D721Med (cell line): ENCODE measurements at regions not wholly inside any gene's neighbourhood (a gene's known extent, or its start where the extent isn't known, plus 50 kb on each side); places are given as distances from the start of the nearest gene placed in this dataset.
A peak's percentile ranks its signal among the peaks of the same experiment; 100 is the strongest.

Experiments
- DNase-seq: peaks from one replicate; pipeline ENCODE4 v3.0.0; 2011; ENCODE audit warnings: low spot score; ENCODE audit not compliant: insufficient read length
- FAIRE-seq: peaks from 2 replicates; lab custom pipeline; 2011; peaks lifted over from hg19 to GRCh38; lab: Jason Lieb, UNC
- CTCF ChIP-seq: IDR thresholded peaks from 2 replicates; pipeline ENCODE4 v1.5.1; 2012; ENCODE audit warnings: mild to moderate bottlenecking, control low read depth; ENCODE audit not compliant: insufficient read depth; ENCODE audit errors: missing control alignments

GRCh38 chr13:95432141-95432540, 120.4 kb upstream of the CLDN10 start:
- FAIRE-seq (no peak), DNase-seq (no peak)
- no peak for TF ChIP-seq CTCF

- no peak for TF ChIP-seq CTCF
- no peak for DNase-seq
- FAIRE-seq, result no peak
These were observed 119.0 kb upstream of the CLDN10 start for GRCh38 chr13:95433537-95433936.

GRCh38 chr13:95434111-95434510, 118.4 kb upstream of the CLDN10 start:
- no peak for DNase-seq
- TF ChIP-seq CTCF, result no peak
- FAIRE-seq, result no peak

GRCh38 chr13:95437561-95437960, 115.0 kb upstream of the CLDN10 start:
- FAIRE-seq (peak; percentile 25), DNase-seq (no peak)
- no peak for TF ChIP-seq CTCF

- TF ChIP-seq CTCF, result no peak
- DNase-seq, result no peak
- FAIRE-seq, result no peak
These were observed 114.2 kb upstream of the CLDN10 start for GRCh38 chr13:95438297-95438696.

- TF ChIP-seq CTCF, result no peak
- FAIRE-seq (no peak), DNase-seq (no peak)
These were observed 112.0 kb upstream of the CLDN10 start for GRCh38 chr13:95440441-95441088.

- no peak for FAIRE-seq
- TF ChIP-seq CTCF, result no peak
- DNase-seq, result no peak
These were observed 111.2 kb upstream of the CLDN10 start for GRCh38 chr13:95441326-95441725.
